Stimulated activated naive CD4-positive, alpha-beta T cell treated with Interleukin-2 at 50 U/mL for 16 hours (primary cell): ENCODE measurements at regions not wholly inside any gene's neighbourhood (a gene's known extent, or its start where the extent isn't known, plus 50 kb on each side); places are given as distances from the start of the nearest gene placed in this dataset.

ENCODE experiments used
- DNase-seq: peaks from one replicate; lab custom pipeline; 2025; lab: John Stamatoyannopoulos, UW

DNA sequence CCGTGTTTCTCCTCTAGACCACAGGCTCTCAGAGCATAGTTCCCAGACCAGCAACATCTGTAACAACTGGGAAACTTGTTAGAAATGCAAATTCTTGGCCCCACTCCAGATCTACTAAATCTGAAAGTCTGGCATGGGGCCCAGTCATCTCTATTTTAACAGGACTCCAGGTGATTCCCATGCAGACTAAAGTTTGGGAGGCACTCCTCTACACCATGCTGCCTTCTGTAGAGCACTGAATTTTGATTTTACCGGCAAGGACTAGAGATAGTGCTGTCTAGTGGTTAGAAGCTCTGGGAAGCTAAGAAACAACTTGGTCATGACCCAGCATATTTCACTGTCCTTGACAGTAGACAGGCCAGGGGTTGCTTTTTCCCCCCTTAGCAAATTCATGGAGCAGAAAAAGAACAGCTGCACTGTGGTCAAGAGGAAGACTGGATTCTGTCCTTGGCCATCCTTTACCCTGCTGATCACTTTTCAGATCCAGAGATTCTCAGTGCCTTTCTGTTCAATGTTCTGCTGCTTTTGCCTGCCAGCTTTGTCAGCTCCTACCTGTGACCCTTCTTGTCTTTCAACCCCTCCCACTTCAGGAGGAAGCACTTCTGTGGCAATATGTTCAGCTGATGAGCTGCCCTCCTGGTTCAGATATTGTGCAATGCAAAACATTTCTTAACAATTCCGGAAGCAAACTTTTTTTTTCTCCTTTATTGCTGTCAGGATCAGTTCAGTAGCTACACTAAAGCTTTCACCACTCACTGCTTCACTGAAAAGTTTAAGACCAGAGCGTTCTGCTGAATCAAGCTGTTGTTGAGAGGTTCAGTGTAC is 133.8 kb upstream of the NUDT4 start:
- DNase-seq = no peak

DNA sequence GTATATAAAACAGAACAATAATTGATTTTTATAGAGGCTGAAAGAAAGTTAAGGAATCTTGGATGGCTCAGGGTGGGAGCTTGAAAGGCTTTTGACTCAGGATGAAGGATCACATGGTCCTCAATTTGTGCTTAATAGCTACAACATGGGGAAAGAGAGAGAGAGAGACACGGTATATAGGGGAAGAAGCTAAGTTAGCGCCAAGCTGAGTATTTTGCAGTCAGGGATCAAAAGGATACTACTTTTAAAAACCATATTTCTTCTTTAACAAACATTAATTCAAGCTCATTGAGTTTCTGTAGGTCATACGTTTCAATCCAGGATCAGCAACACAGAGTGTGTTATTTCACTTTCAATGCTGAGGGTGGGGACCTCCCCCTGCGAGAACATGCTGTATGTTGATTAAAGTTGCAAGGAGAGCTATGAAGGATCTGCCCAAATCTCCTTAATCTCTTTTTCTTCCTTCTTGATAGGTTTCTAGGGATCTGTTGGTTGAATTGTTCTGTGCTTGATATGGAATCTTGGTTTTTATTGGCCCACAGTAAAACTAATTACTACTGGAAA is 133.1 kb upstream of the NUDT4 start:
- no peak for DNase-seq

DNA sequence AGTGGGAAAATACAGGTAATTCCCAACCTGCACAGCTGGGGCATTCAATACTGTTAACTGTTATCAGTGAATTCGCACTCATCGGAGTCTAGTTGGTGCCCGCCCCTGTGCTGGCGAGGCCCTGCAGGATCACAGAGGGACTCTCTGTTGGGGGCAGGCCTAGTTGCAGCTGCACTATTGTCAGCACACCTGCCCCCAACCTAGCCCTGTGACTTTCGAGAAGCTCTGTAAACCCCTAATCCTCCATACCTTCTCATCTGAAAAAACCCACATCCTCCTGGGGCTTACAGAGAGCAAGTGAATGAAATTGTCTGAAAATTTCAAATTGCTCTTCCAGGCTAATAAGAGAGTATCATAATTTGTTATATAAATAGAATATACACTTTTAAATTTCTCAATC is 132.2 kb upstream of the NUDT4 start:
- DNase-seq = no peak

DNA sequence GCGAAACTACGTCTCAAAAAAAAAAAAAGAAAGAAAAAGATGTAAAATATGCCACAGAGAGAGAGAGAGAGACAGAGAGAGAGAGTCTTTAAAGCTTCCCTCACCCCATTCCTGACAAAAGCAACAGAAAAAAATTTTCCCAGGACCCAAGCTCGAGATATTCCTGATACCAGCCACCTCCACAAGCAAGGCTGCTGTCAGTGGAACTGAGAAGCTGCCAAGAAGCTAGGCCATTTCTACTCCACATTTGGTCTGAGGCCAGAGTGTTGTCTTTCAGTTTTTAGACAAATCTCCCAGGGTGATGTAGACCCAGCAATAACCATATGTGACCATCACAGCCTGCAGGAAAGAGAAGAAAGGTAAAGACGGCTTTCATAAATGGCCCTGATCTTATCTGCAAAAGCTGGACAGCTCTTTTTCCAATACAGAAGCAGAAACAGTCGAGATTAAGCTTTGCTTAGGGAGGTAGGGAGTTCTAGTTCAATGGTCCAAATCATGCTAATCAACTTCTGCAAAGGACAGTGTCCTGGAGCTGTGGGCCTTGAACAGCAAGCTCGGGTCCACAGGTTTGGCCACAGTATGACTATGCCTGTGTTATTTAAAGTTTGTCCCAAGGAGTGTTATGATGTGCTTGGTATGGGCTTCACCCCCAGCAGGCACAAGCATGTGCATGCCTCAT is 130.3 kb upstream of the NUDT4 start:
- no peak for DNase-seq

DNA sequence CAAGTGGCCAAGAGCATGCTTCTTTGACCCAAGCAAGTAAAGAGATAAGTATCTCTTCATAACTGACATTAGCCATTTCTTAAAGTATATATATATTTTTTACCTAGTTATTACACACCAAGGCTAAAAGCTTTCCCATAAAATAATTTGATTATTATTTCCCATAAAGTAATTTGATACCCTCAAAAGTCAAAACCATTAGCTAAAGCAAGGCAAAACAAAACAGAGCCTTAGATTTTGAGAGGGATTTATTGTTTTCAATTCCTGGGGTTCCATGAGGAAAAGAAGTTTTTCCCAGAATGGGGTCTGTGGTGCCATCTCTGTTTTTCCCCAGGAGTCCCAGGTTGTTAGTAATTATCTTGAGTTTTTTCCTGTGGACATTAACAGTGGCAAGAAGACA is 125.5 kb upstream of the NUDT4 start:
- DNase-seq = no peak

DNA sequence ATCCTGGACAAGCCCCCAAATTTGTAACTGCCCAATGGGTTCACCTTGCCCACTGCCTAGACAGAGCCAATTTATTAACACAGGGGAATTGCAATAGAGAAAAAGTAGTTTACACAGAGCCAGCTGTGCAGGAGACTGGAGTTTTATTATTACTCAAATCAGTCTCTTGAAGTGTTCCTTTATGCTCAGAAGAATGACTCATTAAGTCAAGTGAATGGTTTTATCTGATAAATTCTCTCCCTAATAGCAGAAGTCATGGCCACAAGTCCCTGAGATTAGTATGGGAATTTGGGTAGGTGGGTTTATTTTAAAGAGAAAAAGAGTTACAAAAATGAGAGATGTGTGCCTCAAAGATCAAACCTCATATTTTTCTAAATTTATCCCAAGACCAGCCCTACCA is 122.8 kb upstream of the NUDT4 start:
- no peak for DNase-seq

DNA sequence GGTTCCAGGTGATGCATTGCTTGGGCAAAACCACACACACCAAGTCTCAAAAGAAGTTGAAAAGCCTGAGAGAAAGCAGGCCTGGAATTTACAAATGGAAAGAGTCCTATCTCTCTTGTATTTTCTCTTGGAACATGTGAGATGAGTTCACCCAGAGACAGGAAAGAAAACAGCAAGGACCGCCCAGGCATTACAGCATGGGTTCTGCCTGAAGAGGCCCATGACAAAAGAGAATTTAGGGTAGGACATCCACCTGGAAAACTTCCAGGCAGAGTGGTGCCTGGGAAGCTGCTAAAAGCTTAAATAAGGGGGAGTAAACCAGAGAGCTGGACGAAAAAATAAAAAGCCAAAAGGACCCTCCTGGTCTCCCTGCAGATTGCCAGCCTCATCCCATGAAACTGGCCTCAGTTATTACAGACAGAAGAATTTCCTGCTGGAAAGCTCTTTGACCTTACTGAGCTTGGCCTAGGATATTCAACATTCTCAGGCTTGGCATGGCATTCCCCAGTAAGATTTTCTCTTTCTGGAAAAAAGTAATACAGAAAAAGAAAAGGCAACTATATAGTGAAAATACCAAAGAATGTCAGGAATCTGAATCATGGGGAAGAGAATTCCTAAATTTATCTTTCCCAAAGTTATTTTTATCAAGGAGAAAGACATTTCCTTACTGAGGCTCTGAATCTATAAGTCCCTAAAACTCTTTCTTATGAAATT is 121.3 kb upstream of the NUDT4 start:
- no peak for DNase-seq

DNA sequence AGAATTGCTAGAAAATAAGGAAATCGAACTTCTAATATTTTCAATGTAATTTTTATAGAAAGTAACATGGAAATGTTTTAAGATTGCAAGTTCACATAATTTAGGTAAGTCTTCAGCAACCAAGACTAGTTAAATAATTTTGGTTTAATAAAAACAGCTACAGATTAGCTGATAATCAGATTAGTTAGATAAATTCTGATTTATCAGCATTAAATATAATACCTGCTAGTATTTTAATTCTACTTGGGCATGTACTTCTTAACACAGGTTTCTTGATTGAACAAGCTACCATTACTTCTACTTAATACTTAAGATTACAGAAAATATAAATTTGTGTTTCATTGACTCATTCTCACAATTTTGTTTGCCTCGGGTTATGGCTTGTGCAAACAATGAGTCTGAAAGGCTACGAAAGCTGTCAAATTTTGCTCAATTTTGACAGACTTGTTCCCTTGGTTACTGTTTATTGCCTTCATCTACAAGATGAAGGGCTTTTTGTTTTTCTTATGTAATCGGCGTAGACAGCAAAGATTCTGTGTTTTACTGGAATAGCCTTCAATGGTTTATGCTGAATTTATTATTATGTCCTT is 116.1 kb upstream of the NUDT4 start:
- no peak for DNase-seq

DNA sequence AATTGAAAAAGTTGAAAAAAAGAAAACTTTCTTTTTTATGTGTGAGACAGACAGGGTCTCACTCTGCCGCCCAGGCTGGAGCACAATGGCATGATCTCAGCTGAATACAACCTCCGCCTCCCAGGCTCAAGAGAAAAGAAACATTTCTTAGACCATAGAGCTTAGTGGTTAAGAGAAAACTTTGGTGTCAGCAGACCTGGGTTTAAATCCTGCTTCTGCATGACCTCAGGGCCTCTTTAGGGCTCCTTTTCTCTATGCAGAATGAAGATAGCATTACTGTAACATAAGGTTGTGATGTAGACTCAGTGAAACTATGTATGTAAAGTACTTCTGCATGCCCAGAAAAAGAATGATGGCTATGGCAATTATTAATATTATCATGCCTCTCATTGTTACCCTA is 104.7 kb upstream of the NUDT4 start:
- DNase-seq = no peak

DNA sequence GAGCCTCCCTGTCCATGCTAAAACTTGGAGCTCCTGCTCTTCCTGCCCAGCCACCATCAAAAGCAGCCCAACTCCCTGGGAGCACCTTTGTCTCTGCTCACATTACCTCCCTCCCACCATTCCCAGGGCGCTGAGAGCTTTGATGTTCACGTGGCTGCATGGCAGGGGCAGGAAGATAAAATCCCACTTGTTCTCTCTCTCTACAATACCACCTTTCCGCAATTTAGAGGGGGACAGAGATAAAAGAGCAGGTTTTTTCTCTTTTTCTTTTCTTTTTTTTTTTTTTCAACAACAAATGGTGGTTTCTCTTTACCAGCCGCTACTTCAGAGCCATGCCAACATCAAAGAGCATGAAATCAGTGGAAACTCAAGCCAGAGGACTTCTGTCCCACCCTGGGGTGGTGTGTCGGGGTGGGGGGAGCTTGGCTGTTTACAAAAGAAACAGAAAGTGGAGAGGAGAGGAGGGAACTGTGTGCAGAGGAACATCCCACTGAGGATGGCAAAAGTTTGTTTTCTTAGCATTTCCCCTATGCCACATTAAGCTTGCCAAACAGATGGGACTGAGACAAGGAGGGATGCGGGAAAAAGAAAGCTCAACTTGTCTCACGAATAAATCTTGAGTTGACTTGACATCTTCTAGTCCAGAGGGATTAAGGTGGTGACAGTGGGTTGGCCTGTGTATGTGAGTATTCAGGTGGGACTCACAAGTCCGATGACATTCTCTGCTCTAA is 103.7 kb upstream of the NUDT4 start:
- no peak for DNase-seq

DNA sequence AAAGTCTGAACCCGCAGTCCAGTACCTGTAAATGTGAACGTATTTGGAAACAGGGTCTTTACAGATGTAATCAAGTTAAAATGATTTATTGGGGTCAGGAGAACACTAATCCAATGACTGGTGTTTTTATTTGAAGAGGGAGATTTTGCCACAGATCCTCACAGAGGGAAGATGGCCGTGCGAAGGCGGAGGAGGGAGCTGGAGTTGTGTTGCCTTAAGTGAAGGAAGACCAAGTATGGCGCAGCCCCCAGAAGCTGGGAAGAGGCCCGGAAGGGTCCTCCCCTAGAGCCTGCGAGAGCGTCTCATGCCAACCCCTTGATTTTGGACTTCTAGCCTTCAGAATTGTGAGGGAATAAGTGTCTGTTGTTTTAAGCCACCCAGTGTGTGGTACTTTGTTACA is 102.8 kb upstream of the NUDT4 start:
- no peak for DNase-seq

DNA sequence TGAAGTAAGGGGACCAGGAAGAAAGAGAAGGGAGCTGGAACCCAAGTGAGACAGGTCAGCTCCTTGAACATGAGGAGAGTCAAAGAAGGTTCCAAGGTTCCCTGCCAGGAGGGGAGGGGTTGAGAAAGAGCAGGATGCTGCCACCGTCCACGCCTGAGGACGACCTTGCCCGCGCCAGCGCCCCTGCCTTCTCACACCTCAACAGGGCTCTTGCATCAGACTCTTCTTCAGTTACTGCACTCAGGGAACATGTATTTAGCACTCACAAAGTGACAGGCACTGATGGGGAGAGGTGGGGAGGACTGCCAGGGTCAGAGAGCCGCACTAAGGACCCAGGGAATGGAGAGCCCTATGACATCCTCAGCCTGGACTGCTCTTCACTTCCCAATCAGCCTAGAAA is 102.1 kb upstream of the NUDT4 start:
- no peak for DNase-seq

DNA sequence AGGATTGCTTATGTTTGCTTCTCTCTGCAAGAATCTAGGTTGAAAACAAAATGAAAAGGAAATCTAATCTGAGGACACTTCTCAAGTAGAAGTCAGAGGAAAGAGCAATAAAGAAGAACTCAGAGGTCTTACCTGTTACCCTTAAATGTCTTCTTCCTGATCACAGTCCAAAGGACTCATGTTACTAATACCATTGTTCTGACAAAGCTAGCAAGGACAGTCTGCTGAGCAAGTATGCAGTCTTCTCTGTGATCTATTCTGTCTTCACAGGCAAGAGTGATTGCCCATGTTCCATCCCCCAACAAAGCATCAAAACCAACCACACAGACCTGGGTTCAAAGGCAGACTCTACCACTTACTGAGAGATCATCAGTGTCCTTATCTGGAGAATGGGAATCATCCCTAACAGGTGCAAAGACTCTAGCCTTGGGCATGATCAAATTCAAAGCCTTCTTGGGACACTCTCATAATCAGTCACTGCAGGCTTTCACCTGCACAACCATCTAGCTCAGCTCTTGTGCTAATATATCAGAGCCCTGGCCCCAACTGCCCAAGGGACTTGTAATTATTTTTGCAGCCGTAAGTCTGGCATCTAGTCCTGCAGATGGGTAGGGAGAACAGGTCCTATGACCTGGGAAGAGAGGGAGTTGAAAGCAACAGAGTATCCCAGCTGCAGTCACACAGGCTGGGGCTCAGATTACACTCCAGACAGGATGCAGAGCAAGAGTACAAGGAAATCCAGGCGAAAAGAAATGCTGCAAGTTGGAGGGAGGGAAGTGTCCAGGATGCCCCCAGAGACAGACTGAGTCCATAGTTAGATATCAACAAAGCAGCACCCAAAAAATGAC is 97.9 kb upstream of the NUDT4 start:
- DNase-seq = no peak

DNA sequence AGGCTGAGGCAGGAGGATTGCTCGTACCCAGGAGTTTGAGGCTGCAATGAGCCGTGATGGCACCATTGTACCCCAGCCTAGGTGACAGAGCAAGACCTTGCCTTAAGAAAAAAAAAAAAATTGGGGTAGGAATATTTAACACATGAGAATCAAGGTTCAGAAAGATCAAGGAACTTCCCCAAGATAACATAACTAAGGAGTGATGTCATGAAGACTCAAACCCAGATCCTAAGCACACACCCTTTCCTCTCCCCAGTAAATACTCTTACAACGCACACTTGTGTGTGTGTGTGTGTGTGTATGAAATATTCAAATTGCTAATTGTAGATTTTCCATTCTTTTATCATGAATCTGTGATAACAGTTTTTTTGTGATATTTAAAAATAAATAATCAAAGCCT is 90.6 kb upstream of the NUDT4 start:
- DNase-seq = no peak

DNA sequence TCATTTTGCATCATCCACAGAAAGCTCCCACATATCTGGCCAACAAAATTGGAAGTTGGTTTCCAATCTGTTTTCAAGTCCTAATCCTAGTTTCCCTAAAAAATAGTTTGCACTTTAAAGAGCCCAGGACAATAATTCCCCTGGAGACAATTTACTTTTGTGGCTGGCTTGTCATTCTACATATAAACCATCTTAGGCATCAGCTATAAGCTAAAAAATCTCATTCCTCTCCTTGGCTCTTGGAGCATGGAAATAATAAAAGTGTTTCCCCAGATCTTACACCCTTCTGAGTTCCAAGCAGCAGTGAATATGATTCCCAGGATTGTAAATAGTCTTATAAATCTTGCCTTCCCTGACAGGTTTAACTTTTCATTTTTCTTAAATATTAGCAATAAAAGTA is 89.1 kb upstream of the NUDT4 start:
- no peak for DNase-seq

DNA sequence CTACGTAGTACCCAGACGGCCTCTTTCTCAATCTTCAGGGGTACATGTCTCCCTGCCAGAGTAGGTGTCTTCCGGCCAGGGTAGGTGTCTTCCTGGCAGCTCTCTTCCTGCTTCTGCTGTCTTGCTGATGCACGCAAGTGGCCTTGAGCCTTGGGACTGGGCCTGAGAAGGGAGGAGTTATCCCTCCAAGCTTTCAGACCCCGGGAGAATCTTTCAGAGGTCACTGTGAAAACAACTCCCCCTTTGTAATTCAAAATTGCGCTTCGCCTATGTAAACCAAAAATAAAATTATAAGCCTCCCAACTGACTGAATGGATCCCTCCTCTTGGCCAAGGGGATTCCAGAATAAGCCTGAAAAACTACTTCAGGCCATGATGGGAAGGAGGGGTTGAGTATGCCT is 87.3 kb upstream of the NUDT4 start:
- DNase-seq = no peak

DNA sequence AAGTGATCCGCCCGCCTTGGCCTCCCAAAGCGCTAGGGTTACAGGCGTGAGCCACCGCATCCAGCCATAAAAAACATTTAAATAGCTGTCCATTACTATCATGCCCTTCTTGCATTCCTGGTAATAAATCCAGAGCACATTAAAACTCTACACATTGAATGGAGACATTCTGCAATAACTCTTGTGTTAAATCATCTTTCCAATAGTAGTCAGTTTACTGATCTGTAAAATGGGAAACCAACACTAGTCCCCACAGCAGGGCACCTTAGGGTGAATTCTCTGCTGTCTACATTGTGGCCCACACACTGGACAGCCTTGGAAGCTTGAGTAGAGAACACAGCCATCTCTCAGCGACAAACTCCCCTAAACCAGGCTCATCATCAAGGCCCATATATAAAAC is 85.5 kb upstream of the NUDT4 start:
- no peak for DNase-seq

DNA sequence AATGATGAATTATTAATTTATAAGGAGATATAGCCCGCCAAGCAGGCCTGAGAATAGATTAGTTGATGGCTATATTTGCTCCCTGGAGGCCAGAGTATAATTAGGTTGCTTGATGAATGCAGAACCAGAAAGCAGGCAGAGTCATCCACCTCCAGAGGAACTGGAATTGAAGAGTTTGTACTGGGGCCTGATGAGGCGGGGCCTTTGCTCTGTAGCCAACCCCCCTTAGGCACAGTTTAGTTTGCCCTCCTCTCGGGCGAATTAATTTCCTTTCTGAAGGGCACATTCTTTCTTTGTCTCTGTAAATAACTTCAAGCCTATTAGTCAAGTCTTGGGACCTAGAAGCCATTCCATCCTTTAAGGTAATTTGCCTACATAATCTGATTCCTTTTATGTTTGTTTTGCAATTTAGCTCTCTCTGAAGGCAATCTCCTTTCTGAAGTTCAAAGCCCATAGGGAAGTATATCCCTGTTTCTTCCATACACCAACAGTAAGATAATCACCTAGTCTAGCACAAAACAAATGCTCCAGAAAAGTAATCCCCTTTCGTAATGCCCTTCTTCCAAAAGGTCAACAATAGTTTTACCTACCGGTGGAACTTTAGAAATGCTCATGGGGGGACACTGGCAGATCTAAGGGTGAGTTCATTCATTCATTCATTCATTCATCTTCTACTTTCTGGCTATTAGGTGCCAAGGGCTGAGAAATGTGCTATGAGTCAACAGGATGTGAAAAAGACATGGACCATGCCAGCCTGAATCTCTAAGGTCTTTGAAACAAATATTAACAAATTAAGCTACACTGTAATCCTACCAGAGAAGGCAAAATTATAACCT is 84.8 kb upstream of the NUDT4 start:
- no peak for DNase-seq

DNA sequence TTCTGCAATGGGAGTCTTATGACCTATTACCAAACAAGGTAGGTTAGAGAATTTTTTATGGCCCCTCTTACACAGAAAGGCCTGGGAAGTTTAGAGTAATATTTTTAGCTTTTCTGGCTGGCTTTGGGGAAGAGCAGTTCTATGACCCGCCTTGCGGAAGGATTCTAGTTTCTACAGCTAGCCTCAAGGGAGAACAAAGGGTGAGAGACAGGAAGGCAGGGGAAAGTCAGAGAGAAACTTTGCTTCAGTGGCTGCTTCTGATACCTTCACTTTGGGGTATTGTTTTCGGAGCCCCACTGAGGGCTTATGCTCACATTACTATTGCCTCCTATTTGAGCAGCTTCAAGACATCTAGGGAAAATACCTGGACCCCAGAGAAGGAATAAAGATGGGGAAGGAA is 80.7 kb upstream of the NUDT4 start:
- no peak for DNase-seq

DNA sequence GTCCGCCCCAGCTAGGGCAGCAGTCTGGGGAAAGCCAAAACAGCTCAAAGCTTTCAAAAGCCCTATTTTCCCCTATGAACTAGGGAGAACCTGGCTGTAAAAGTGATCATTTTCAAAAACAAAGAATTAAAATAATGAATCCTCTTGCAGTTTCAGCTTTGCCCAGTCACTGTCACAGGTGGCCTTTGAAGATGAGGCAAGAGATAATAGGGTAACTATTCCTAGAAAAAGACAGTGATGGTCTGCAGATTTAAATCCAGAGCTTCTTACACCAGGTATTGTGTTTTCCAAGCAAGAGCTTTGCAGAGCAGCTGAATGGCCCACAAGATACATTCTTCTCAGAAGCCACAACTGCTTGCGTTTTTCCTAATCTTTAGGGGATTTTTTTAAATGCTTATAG is 80.2 kb upstream of the NUDT4 start:
- no peak for DNase-seq
